GM04504 (cell line): ENCODE measurements at regions not wholly inside any gene's neighbourhood (a gene's known extent, or its start where the extent isn't known, plus 50 kb on each side); places are given as distances from the start of the nearest gene placed in this dataset.
A peak's percentile ranks its signal among the peaks of the same experiment; 100 is the strongest.

Source experiments
- DNase-seq: peaks from one replicate; pipeline ENCODE4 v3.0.0-alpha.2; 2012; ENCODE audit warnings: low read depth

- DNase-seq = no peak
Observed at GRCh38 chr20:52921340-52921739, 50.8 kb upstream of the TSHZ2 start.

- no peak for DNase-seq
Observed at GRCh38 chr20:52918311-52918710, 53.8 kb upstream of the TSHZ2 start.

GRCh38 chr20:52915564-52915963, 56.6 kb upstream of the TSHZ2 start:
- DNase-seq = no peak

GRCh38 chr20:52914870-52915269, 57.3 kb upstream of the TSHZ2 start:
- no peak for DNase-seq

GRCh38 chr20:52913650-52914387, 58.3 kb upstream of the TSHZ2 start:
- DNase-seq = no peak

GRCh38 chr20:52905241-52905994, 66.7 kb upstream of the TSHZ2 start:
- DNase-seq = no peak

GRCh38 chr20:52904837-52905236, 67.3 kb upstream of the TSHZ2 start:
- no peak for DNase-seq

GRCh38 chr20:52899041-52899608, 73.0 kb upstream of the TSHZ2 start:
- DNase-seq = no peak

GRCh38 chr20:52896348-52896747, 75.8 kb upstream of the TSHZ2 start:
- no peak for DNase-seq

GRCh38 chr20:52895701-52896100, 76.5 kb upstream of the TSHZ2 start:
- no peak for DNase-seq

- no peak for DNase-seq
Observed at GRCh38 chr20:52895235-52895634, 76.9 kb upstream of the TSHZ2 start.

GRCh38 chr20:52893498-52893897, 78.7 kb upstream of the TSHZ2 start:
- no peak for DNase-seq

GRCh38 chr20:52892023-52892422, 80.1 kb upstream of the TSHZ2 start:
- DNase-seq = no peak

GRCh38 chr20:52890130-52890529, 82.0 kb upstream of the TSHZ2 start:
- DNase-seq = no peak

- DNase-seq = peak; percentile 17
Observed at GRCh38 chr20:52889225-52889624, 82.9 kb upstream of the TSHZ2 start.

- DNase-seq = no peak
Observed at GRCh38 chr20:52888096-52888495, 84.1 kb upstream of the TSHZ2 start.

- DNase-seq = no peak
Observed at GRCh38 chr20:52880997-52881396, 91.2 kb upstream of the TSHZ2 start.

- DNase-seq = no peak
Observed at GRCh38 chr20:52880259-52880658, 91.9 kb upstream of the TSHZ2 start.

GRCh38 chr20:52874241-52874640, 97.9 kb upstream of the TSHZ2 start:
- DNase-seq = no peak

- no peak for DNase-seq
Observed at GRCh38 chr20:52869698-52870501, 102.3 kb upstream of the TSHZ2 start.

- DNase-seq = no peak
Observed at GRCh38 chr20:52869276-52869675, 102.9 kb upstream of the TSHZ2 start.

- DNase-seq = no peak
Observed at GRCh38 chr20:52867305-52867704, 104.9 kb upstream of the TSHZ2 start.
